HuH-7 (cell line): ENCODE measurements at regions not wholly inside any gene's neighbourhood (a gene's known extent, or its start where the extent isn't known, plus 50 kb on each side); places are given as distances from the start of the nearest gene placed in this dataset.

Experiments used
- DNase-seq: peaks from one replicate; pipeline ENCODE4 v3.0.0; 2011; ENCODE audit warnings: low spot score

GRCh38 chr3:76900596-76900995 is 139.3 kb upstream of the ROBO2 start:
- no peak for DNase-seq

GRCh38 chr3:76908156-76908555 is 131.7 kb upstream of the ROBO2 start:
- no peak for DNase-seq

- no peak for DNase-seq
Measured at GRCh38 chr3:76912841-76913383, 127.0 kb upstream of the ROBO2 start.

- DNase-seq: no peak
Measured at GRCh38 chr3:76917436-76917835, 122.5 kb upstream of the ROBO2 start.

- no peak for DNase-seq
Measured at GRCh38 chr3:76920511-76920910, 119.4 kb upstream of the ROBO2 start.

- no peak for DNase-seq
Measured at GRCh38 chr3:76923485-76923884, 116.4 kb upstream of the ROBO2 start.

- DNase-seq: no peak
Measured at GRCh38 chr3:76930712-76931111, 109.2 kb upstream of the ROBO2 start.

- DNase-seq: no peak
Measured at GRCh38 chr3:76933245-76933644, 106.7 kb upstream of the ROBO2 start.

GRCh38 chr3:76938962-76939361 is 100.9 kb upstream of the ROBO2 start:
- DNase-seq: no peak

- no peak for DNase-seq
Measured at GRCh38 chr3:76940181-76940770, 99.6 kb upstream of the ROBO2 start.

GRCh38 chr3:76941376-76941775 is 98.5 kb upstream of the ROBO2 start:
- DNase-seq: no peak

GRCh38 chr3:76942101-76942500 is 97.8 kb upstream of the ROBO2 start:
- peak; percentile 17 for DNase-seq

GRCh38 chr3:76943058-76943457 is 96.8 kb upstream of the ROBO2 start:
- DNase-seq: peak; percentile 23

- DNase-seq: no peak
Measured at GRCh38 chr3:76943671-76944070, 96.2 kb upstream of the ROBO2 start.

- no peak for DNase-seq
Measured at GRCh38 chr3:76949033-76949432, 90.9 kb upstream of the ROBO2 start.

- no peak for DNase-seq
Measured at GRCh38 chr3:76949462-76949861, 90.4 kb upstream of the ROBO2 start.

GRCh38 chr3:76950590-76950989 is 89.3 kb upstream of the ROBO2 start:
- no peak for DNase-seq

GRCh38 chr3:76954412-76954811 is 85.5 kb upstream of the ROBO2 start:
- DNase-seq: no peak

GRCh38 chr3:76958274-76958673 is 81.6 kb upstream of the ROBO2 start:
- DNase-seq: no peak

- DNase-seq: no peak
Measured at GRCh38 chr3:76958861-76959260, 81.0 kb upstream of the ROBO2 start.

- DNase-seq: no peak
Measured at GRCh38 chr3:76961284-76961683, 78.6 kb upstream of the ROBO2 start.

- no peak for DNase-seq
Measured at GRCh38 chr3:76965122-76965725, 74.7 kb upstream of the ROBO2 start.

GRCh38 chr3:76969471-76969870 is 70.4 kb upstream of the ROBO2 start:
- no peak for DNase-seq

- DNase-seq: no peak
Measured at GRCh38 chr3:76969996-76970615, 69.8 kb upstream of the ROBO2 start.
